NCI-H1092 (cell line): ENCODE measurements at regions not wholly inside any gene's neighbourhood (a gene's known extent, or its start where the extent isn't known, plus 50 kb on each side); places are given as distances from the start of the nearest gene placed in this dataset.
"Not testable (repeated sequence)": the region's sequence is repeated elsewhere in the genome, so short reads cannot be mapped to it uniquely, and the experiment has no call there.

Source experiments
- DNase-seq: peaks from one replicate; lab custom pipeline; 2025; lab: John Stamatoyannopoulos, UW

GRCh38 chr6:167230288-167230687, 60.8 kb upstream of the UNC93A start:
- no peak for DNase-seq

- DNase-seq, result no peak
Observed at GRCh38 chr6:167232356-167232755, 58.8 kb upstream of the UNC93A start.

- no peak for DNase-seq
Observed at GRCh38 chr6:167233490-167233889, 57.6 kb upstream of the UNC93A start.

- not testable (repeated sequence) for DNase-seq
Observed at GRCh38 chr6:167234576-167234975, 56.5 kb upstream of the UNC93A start.

- DNase-seq, result no peak
Observed at GRCh38 chr6:167235005-167235404, 56.1 kb upstream of the UNC93A start.

- DNase-seq, result no peak
Observed at GRCh38 chr6:167235421-167236238, 55.5 kb upstream of the UNC93A start.

- no peak for DNase-seq
Observed at GRCh38 chr6:167236239-167236571, 54.9 kb upstream of the UNC93A start.

- DNase-seq, result no peak
Observed at GRCh38 chr6:167237438-167238145, 53.5 kb upstream of the UNC93A start.

- DNase-seq, result no peak
Observed at GRCh38 chr6:167238146-167238693, 52.9 kb upstream of the UNC93A start.

GRCh38 chr6:167238694-167239467, 52.2 kb upstream of the UNC93A start:
- DNase-seq, result no peak

GRCh38 chr6:167239470-167239869, 51.6 kb upstream of the UNC93A start:
- DNase-seq, result not testable (repeated sequence)

GRCh38 chr6:167240034-167240541, 51.0 kb upstream of the UNC93A start:
- DNase-seq, result no peak
